ENCODE measurements at regions not wholly inside any gene's neighbourhood (a gene's known extent, or its start where the extent isn't known, plus 50 kb on each side); places are given as distances from the start of the nearest gene placed in this dataset.
"Not testable (repeated sequence)": the region's sequence is repeated elsewhere in the genome, so short reads cannot be mapped to it uniquely, and the experiment has no call there.

- H2AFZ ChIP-seq: no peak overlapping the region
- H3K4me2 ChIP-seq: no peak overlapping the region
Measured at GRCh38 chr13:108060111-108060510, 155.2 kb downstream of the LIG4 start.

GRCh38 chr13:108056278-108056677 is 159.1 kb downstream of the LIG4 start:
- TF ChIP-seq EZH2phosphoT487 (IDR thresholded peaks at IDR 0.05; ENCODE audit: low read depth, severe bottlenecking, unreplicated experiment) (no peak), EZH2 (IDR thresholded peaks at IDR 0.05; ENCODE audit: borderline replicate concordance) (no peak), CTCF (IDR thresholded peaks at IDR 0.05; ENCODE audit: poor library complexity) (no peak)
- H3K9me3 ChIP-seq (ENCODE audit: low read depth): no peaks in the 10 kb centered on the region
- H3K27me3 ChIP-seq: no peaks in the 10 kb centered on the region
- H3K4me1 ChIP-seq (ENCODE audit: insufficient read depth): no peaks in the 10 kb centered on the region
- no peaks in the 10 kb centered on the region for H3K9me2 ChIP-seq (replicated peaks; ENCODE audit: insufficient read depth)
- H3K79me2 ChIP-seq: no peaks in the 10 kb centered on the region
- no peak overlapping the region for H2AFZ ChIP-seq
- H3K36me3 ChIP-seq (replicated peaks; ENCODE audit: insufficient read depth, low read depth): no peaks in the 10 kb centered on the region
- H3K4me3 ChIP-seq: no peak overlapping the region
- H3K4me2 ChIP-seq: no peak overlapping the region
- no peak overlapping the region for H3K27ac ChIP-seq
- H4K20me1 ChIP-seq (ENCODE audit: insufficient read depth, poor library complexity, severe bottlenecking): no peaks in the 10 kb centered on the region
- WGBS (ENCODE audit: low lambda C conversion rate, missing lambda C conversion rate): 73% methylated on average over 2 of the region's 2 CpGs
- no peak for DNase-seq (ENCODE audit: low spot score)

More at GRCh38 chr13:108060111-108060510, 155.2 kb downstream of the LIG4 start:
- Histone ChIP-seq H3K27me3 (no peaks in the 10 kb centered on the region), H3K4me3 (no peak overlapping the region), H3K9me3 (ENCODE audit: low read depth) (no peaks in the 10 kb centered on the region), H3K4me1 (ENCODE audit: insufficient read depth) (no peaks in the 10 kb centered on the region), H3K36me3 (replicated peaks; ENCODE audit: insufficient read depth, low read depth) (no peaks in the 10 kb centered on the region), H3K27ac (no peak overlapping the region), H4K20me1 (ENCODE audit: insufficient read depth, poor library complexity, severe bottlenecking) (no peaks in the 10 kb centered on the region), H3K79me2 (no peaks in the 10 kb centered on the region), H3K9me2 (replicated peaks; ENCODE audit: insufficient read depth) (no peaks in the 10 kb centered on the region)
- TF ChIP-seq CTCF (IDR thresholded peaks at IDR 0.05; ENCODE audit: poor library complexity) (no peak), EZH2 (IDR thresholded peaks at IDR 0.05; ENCODE audit: borderline replicate concordance) (no peak)
- 60% methylated on average over 6 of the region's 6 CpGs for WGBS (ENCODE audit: low lambda C conversion rate, missing lambda C conversion rate)
- no peak for DNase-seq (ENCODE audit: low spot score)

- Histone ChIP-seq H3K4me2 (no peak overlapping the region), H3K79me2 (no peaks in the 10 kb centered on the region), H3K9me3 (ENCODE audit: low read depth) (no peaks in the 10 kb centered on the region), H3K27me3 (no peaks in the 10 kb centered on the region), H3K27ac (no peak overlapping the region), H2AFZ (no peak overlapping the region), H4K20me1 (ENCODE audit: insufficient read depth, poor library complexity, severe bottlenecking) (no peaks in the 10 kb centered on the region), H3K9me2 (replicated peaks; ENCODE audit: insufficient read depth) (no peaks in the 10 kb centered on the region), H3K4me3 (no peak overlapping the region), H3K36me3 (replicated peaks; ENCODE audit: insufficient read depth, low read depth) (no peaks in the 10 kb centered on the region), H3K4me1 (ENCODE audit: insufficient read depth) (no peaks in the 10 kb centered on the region)
- TF ChIP-seq EZH2phosphoT487 (IDR thresholded peaks at IDR 0.05; ENCODE audit: low read depth, severe bottlenecking, unreplicated experiment): no peak
- no peak for TF ChIP-seq CTCF (IDR thresholded peaks at IDR 0.05; ENCODE audit: poor library complexity)
- no peak for TF ChIP-seq EZH2 (IDR thresholded peaks at IDR 0.05; ENCODE audit: borderline replicate concordance)
- 71% methylated on average over 4 of the region's 4 CpGs for WGBS (ENCODE audit: low lambda C conversion rate, missing lambda C conversion rate)
- DNase-seq (ENCODE audit: low spot score): no peak
Measured at GRCh38 chr13:108049211-108049610, 166.1 kb downstream of the LIG4 start.

GRCh38 chr13:108044954-108045353 is 170.4 kb downstream of the LIG4 start:
- no peak for DNase-seq (ENCODE audit: low spot score)
- no peak overlapping the region for H3K4me3 ChIP-seq
- H3K36me3 ChIP-seq (replicated peaks; ENCODE audit: insufficient read depth, low read depth): no peaks in the 10 kb centered on the region
- no peaks in the 10 kb centered on the region for H4K20me1 ChIP-seq (ENCODE audit: insufficient read depth, poor library complexity, severe bottlenecking)
- WGBS (ENCODE audit: low lambda C conversion rate, missing lambda C conversion rate): 76% methylated on average over 1 of the region's 1 CpG
- no peak for TF ChIP-seq EZH2 (IDR thresholded peaks at IDR 0.05; ENCODE audit: borderline replicate concordance)
- no peak for TF ChIP-seq CTCF (IDR thresholded peaks at IDR 0.05; ENCODE audit: poor library complexity)
- no peak for TF ChIP-seq EZH2phosphoT487 (IDR thresholded peaks at IDR 0.05; ENCODE audit: low read depth, severe bottlenecking, unreplicated experiment)
- no peaks in the 10 kb centered on the region for H3K27me3 ChIP-seq
- H3K4me2 ChIP-seq: no peak overlapping the region
- no peak overlapping the region for H2AFZ ChIP-seq
- no peaks in the 10 kb centered on the region for H3K4me1 ChIP-seq (ENCODE audit: insufficient read depth)
- no peak overlapping the region for H3K27ac ChIP-seq
- no peaks in the 10 kb centered on the region for H3K9me2 ChIP-seq (replicated peaks; ENCODE audit: insufficient read depth)
- no peaks in the 10 kb centered on the region for H3K79me2 ChIP-seq
- H3K9me3 ChIP-seq (ENCODE audit: low read depth): no peaks in the 10 kb centered on the region

GRCh38 chr13:108042866-108043265 is 172.5 kb downstream of the LIG4 start:
- H3K9me2 ChIP-seq (replicated peaks; ENCODE audit: insufficient read depth); H2AFZ ChIP-seq; H3K27me3 ChIP-seq; DNase-seq (ENCODE audit: low spot score); H3K4me3 ChIP-seq; H4K20me1 ChIP-seq (ENCODE audit: insufficient read depth, poor library complexity, severe bottlenecking); H3K36me3 ChIP-seq (replicated peaks; ENCODE audit: insufficient read depth, low read depth); H3K79me2 ChIP-seq; H3K4me1 ChIP-seq (ENCODE audit: insufficient read depth); H3K4me2 ChIP-seq; H3K9me3 ChIP-seq (ENCODE audit: low read depth): not testable (repeated sequence)
- WGBS (ENCODE audit: low lambda C conversion rate, missing lambda C conversion rate): 51% methylated on average over 6 of the region's 6 CpGs
- peak overlapping the region; percentile 53 for H3K27ac ChIP-seq

All from hepatocyte (in vitro differentiated cells).